GM12878 (cell line): ENCODE measurements at regions not wholly inside any gene's neighbourhood (a gene's known extent, or its start where the extent isn't known, plus 50 kb on each side); places are given as distances from the start of the nearest gene placed in this dataset.

Source experiments
- CBFB ChIP-seq: IDR thresholded peaks from 2 replicates; pipeline ENCODE4 v1.6.1; 2016; ENCODE audit warnings: antibody characterized with exemption, low read depth
- CHD1 ChIP-seq: IDR thresholded peaks from 2 replicates; pipeline ENCODE4 v1.6.1; 2012; ENCODE audit warnings: low read depth, low read length, improper control_type of control experiment
- CREB1 ChIP-seq: IDR thresholded peaks from 2 replicates; pipeline ENCODE4 v1.6.1; 2012; ENCODE audit warnings: low read depth, mild to moderate bottlenecking, inconsistent platforms
- FOXK2 ChIP-seq: fragments of 450-650 bp; IDR thresholded peaks from 2 replicates; pipeline ENCODE4 v1.6.1; 2017; ENCODE audit warnings: mild to moderate bottlenecking, moderate library complexity
- IKZF2 ChIP-seq, 2 experiments: fragments of 450-650 bp; IDR thresholded peaks; 2 replicates each; pipeline ENCODE4 v1.6.1; 2017; ENCODE audit warnings: mild to moderate bottlenecking in 2 of 2, moderate library complexity in 2 of 2
- JUNB ChIP-seq: IDR thresholded peaks from 2 replicates; pipeline ENCODE4 v1.6.1; 2016; ENCODE audit warnings: antibody characterized with exemption, mild to moderate bottlenecking
- MYB ChIP-seq: fragments of 150-350 bp; IDR thresholded peaks from 2 replicates; pipeline ENCODE4 v1.6.1; 2014; ENCODE audit warnings: mild to moderate bottlenecking, low read depth, low read length, borderline replicate concordance
- MYC ChIP-seq: IDR thresholded peaks from 2 replicates; pipeline ENCODE4 v1.6.1; 2011; ENCODE audit warnings: mild to moderate bottlenecking, low read length, moderate library complexity, inconsistent platforms; ENCODE audit not compliant: insufficient read depth, insufficient replicate concordance, insufficient read length, severe bottlenecking
- NR2C1 ChIP-seq: fragments of 450-650 bp; IDR thresholded peaks from 2 replicates; pipeline ENCODE4 v1.6.1; 2017; ENCODE audit warnings: antibody characterized with exemption, mild to moderate bottlenecking, moderate library complexity
- NR2F1 ChIP-seq: fragments of 450-650 bp; conservative IDR thresholded peaks from 2 replicates; pipeline ENCODE4 v1.6.1; 2017; ENCODE audit warnings: mild to moderate bottlenecking
- RUNX3 ChIP-seq: IDR thresholded peaks from 2 replicates; pipeline ENCODE4 v1.6.1; 2012; ENCODE audit warnings: low read length, inconsistent platforms
- SMARCA5 ChIP-seq: fragments of 450-650 bp; IDR thresholded peaks from 2 replicates; pipeline ENCODE4 v1.6.1; 2017; ENCODE audit warnings: mild to moderate bottlenecking
- SREBF2 ChIP-seq: IDR thresholded peaks from 2 replicates; pipeline ENCODE4 v1.6.1; 2012; ENCODE audit warnings: mild to moderate bottlenecking, low read length
- SUZ12 ChIP-seq: fragments of 200-600 bp; sonication (generic); IDR thresholded peaks from one replicate; pipeline ENCODE4 v1.6.1; 2018; ENCODE audit warnings: antibody characterized with exemption, mild to moderate bottlenecking; ENCODE audit not compliant: unreplicated experiment
- ZNF207 ChIP-seq: fragments of 450-650 bp; IDR thresholded peaks from 2 replicates; pipeline ENCODE4 v1.6.1; 2014; ENCODE audit warnings: antibody characterized with exemption, mild to moderate bottlenecking, borderline replicate concordance
- ZNF217 ChIP-seq: fragments of 450-650 bp; IDR thresholded peaks from 2 replicates; pipeline ENCODE4 v1.6.1; 2017; ENCODE audit warnings: antibody characterized with exemption, mild to moderate bottlenecking
- ZNF24 ChIP-seq: fragments of 450-650 bp; IDR thresholded peaks from 2 replicates; pipeline ENCODE4 v1.6.1; 2017; ENCODE audit warnings: antibody characterized with exemption, mild to moderate bottlenecking
- TF ChIP-seq, protein P1 (sequence below): IDR thresholded peaks from 2 replicates; pipeline ENCODE4 v1.6.1; 2012; ENCODE audit warnings: improper control_type of control experiment, low read depth, low read length; ENCODE audit not compliant: insufficient replicate concordance
- TF ChIP-seq, protein P2 (sequence below): IDR thresholded peaks from 2 replicates; pipeline ENCODE4 v1.6.1; 2012; ENCODE audit warnings: low read length, inconsistent platforms
- TF ChIP-seq, protein P3 (sequence below): IDR thresholded peaks from 2 replicates; pipeline ENCODE4 v1.6.1; 2011; ENCODE audit warnings: borderline replicate concordance, low read depth, mild to moderate bottlenecking, moderate library complexity, low read length; ENCODE audit not compliant: insufficient read depth, poor library complexity, severe bottlenecking
- TF ChIP-seq, protein P4 (sequence below): fragments of 450-650 bp; conservative IDR thresholded peaks from 2 replicates; pipeline ENCODE4 v1.6.1; 2017; ENCODE audit warnings: mild to moderate bottlenecking, moderate library complexity

DNA sequence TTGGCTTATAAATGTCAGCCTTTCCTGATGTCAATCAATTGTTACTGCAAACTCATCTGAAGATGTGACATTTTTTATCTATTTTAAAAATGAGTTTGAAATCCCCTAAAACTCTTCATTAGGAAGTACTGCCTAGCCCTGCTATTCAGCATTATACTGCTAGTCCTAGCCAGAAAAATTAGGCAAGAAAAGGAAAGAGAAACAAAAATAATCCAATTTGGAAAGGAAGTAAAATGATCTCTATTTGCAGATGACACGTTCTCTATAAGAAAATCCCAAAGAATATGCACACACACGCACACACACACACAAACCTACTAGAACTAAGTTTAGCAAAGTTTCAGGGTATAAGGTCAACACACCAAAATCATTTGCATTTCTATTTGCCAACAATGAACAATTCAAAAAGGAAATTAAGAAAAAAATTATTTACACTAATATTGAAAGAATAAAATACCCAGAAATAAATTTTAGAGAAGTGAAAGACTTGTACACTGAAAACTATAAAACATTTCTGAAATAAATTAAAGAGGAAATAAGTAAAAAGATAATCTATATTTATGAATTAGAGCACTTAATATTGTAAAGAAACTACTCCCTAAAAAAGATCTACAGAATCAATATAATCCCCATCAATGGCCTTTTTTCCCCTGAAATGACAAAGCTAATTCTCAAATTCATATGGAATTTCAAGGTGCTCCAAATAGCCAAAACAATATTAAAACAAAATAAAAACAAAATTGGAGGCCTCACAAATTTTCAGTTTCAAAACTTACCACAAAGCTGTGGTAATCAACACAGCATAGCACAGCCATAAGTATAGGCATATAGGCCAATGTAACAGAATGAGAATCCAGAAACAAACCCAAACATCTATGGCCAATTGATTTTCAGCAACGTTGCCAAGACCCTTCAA, 433.7 kb upstream of the TRIB2 start (continued):
- TF ChIP-seq, protein P1, sequence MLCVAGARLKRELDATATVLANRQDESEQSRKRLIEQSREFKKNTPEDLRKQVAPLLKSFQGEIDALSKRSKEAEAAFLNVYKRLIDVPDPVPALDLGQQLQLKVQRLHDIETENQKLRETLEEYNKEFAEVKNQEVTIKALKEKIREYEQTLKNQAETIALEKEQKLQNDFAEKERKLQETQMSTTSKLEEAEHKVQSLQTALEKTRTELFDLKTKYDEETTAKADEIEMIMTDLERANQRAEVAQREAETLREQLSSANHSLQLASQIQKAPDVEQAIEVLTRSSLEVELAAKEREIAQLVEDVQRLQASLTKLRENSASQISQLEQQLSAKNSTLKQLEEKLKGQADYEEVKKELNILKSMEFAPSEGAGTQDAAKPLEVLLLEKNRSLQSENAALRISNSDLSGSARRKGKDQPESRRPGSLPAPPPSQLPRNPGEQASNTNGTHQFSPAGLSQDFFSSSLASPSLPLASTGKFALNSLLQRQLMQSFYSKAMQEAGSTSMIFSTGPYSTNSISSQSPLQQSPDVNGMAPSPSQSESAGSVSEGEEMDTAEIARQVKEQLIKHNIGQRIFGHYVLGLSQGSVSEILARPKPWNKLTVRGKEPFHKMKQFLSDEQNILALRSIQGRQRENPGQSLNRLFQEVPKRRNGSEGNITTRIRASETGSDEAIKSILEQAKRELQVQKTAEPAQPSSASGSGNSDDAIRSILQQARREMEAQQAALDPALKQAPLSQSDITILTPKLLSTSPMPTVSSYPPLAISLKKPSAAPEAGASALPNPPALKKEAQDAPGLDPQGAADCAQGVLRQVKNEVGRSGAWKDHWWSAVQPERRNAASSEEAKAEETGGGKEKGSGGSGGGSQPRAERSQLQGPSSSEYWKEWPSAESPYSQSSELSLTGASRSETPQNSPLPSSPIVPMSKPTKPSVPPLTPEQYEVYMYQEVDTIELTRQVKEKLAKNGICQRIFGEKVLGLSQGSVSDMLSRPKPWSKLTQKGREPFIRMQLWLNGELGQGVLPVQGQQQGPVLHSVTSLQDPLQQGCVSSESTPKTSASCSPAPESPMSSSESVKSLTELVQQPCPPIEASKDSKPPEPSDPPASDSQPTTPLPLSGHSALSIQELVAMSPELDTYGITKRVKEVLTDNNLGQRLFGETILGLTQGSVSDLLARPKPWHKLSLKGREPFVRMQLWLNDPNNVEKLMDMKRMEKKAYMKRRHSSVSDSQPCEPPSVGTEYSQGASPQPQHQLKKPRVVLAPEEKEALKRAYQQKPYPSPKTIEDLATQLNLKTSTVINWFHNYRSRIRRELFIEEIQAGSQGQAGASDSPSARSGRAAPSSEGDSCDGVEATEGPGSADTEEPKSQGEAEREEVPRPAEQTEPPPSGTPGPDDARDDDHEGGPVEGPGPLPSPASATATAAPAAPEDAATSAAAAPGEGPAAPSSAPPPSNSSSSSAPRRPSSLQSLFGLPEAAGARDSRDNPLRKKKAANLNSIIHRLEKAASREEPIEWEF: peak; percentile 63
- peak; percentile 23; the same call in 1 of the 2 replicates for TF ChIP-seq ZNF217
- peak; percentile 62; the same call in 1 of the 2 replicates for TF ChIP-seq CBFB
- no peak for TF ChIP-seq CHD1
- TF ChIP-seq, protein P2, sequence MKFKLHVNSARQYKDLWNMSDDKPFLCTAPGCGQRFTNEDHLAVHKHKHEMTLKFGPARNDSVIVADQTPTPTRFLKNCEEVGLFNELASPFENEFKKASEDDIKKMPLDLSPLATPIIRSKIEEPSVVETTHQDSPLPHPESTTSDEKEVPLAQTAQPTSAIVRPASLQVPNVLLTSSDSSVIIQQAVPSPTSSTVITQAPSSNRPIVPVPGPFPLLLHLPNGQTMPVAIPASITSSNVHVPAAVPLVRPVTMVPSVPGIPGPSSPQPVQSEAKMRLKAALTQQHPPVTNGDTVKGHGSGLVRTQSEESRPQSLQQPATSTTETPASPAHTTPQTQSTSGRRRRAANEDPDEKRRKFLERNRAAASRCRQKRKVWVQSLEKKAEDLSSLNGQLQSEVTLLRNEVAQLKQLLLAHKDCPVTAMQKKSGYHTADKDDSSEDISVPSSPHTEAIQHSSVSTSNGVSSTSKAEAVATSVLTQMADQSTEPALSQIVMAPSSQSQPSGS: peak; percentile 83
- no peak for TF ChIP-seq FOXK2
- no peak for TF ChIP-seq NR2C1
- TF ChIP-seq RUNX3: peak; percentile 92
- TF ChIP-seq, protein P3, sequence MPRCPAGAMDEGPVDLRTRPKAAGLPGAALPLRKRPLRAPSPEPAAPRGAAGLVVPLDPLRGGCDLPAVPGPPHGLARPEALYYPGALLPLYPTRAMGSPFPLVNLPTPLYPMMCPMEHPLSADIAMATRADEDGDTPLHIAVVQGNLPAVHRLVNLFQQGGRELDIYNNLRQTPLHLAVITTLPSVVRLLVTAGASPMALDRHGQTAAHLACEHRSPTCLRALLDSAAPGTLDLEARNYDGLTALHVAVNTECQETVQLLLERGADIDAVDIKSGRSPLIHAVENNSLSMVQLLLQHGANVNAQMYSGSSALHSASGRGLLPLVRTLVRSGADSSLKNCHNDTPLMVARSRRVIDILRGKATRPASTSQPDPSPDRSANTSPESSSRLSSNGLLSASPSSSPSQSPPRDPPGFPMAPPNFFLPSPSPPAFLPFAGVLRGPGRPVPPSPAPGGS: no peak
- TF ChIP-seq SREBF2: no peak
- 0 out of 2 replicates have a peak, but pooled peaks have one; percentile 41 for TF ChIP-seq SMARCA5
- TF ChIP-seq IKZF2 (IDR thresholded peaks at IDR 0.05): peak; percentile 60 to 76
- TF ChIP-seq MYC: no peak
- no peak for TF ChIP-seq ZNF24
- TF ChIP-seq ZNF207: no peak
- peak; percentile 75 for TF ChIP-seq JUNB
- TF ChIP-seq, protein P4, sequence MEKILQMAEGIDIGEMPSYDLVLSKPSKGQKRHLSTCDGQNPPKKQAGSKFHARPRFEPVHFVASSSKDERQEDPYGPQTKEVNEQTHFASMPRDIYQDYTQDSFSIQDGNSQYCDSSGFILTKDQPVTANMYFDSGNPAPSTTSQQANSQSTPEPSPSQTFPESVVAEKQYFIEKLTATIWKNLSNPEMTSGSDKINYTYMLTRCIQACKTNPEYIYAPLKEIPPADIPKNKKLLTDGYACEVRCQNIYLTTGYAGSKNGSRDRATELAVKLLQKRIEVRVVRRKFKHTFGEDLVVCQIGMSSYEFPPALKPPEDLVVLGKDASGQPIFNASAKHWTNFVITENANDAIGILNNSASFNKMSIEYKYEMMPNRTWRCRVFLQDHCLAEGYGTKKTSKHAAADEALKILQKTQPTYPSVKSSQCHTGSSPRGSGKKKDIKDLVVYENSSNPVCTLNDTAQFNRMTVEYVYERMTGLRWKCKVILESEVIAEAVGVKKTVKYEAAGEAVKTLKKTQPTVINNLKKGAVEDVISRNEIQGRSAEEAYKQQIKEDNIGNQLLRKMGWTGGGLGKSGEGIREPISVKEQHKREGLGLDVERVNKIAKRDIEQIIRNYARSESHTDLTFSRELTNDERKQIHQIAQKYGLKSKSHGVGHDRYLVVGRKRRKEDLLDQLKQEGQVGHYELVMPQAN: no peak
- TF ChIP-seq SUZ12: no peak
- no peak for TF ChIP-seq CREB1
- no peak for TF ChIP-seq MYB
- TF ChIP-seq NR2F1: peak; percentile 81
